Activated CD4-positive, CD25-positive, alpha-beta regulatory T cell treated with anti-CD3 and anti-CD28 coated beads, Interleukin-2, amount 50 U/mL, for 16 hours (primary cell): ENCODE measurements at regions not wholly inside any gene's neighbourhood (a gene's known extent, or its start where the extent isn't known, plus 50 kb on each side); places are given as distances from the start of the nearest gene placed in this dataset.

ENCODE experiments used
- DNase-seq: peaks from one replicate; pipeline ENCODE4 v3.0.0-alpha.2; 2020; ENCODE audit warnings: low read depth, low spot score

GRCh38 chr5:174410716-174411478 lies 313.5 kb upstream of the MSX2 start:
- DNase-seq = no peak

- DNase-seq = no peak
Measured at GRCh38 chr5:174411479-174411819, 312.9 kb upstream of the MSX2 start.

GRCh38 chr5:174412374-174412773 lies 312.0 kb upstream of the MSX2 start:
- no peak for DNase-seq

- DNase-seq = no peak
Measured at GRCh38 chr5:174412941-174413340, 311.4 kb upstream of the MSX2 start.

- no peak for DNase-seq
Measured at GRCh38 chr5:174413567-174414314, 310.6 kb upstream of the MSX2 start.

GRCh38 chr5:174414315-174414710 lies 310.1 kb upstream of the MSX2 start:
- DNase-seq = no peak

- no peak for DNase-seq
Measured at GRCh38 chr5:174418809-174419539, 305.4 kb upstream of the MSX2 start.

- peak; percentile 30 for DNase-seq
Measured at GRCh38 chr5:174419540-174420132, 304.7 kb upstream of the MSX2 start.

- DNase-seq = no peak
Measured at GRCh38 chr5:174420651-174421407, 303.6 kb upstream of the MSX2 start.

GRCh38 chr5:174421408-174421805 lies 303.0 kb upstream of the MSX2 start:
- DNase-seq = no peak

- no peak for DNase-seq
Measured at GRCh38 chr5:174423558-174423957, 300.8 kb upstream of the MSX2 start.

GRCh38 chr5:174424219-174425053 lies 299.9 kb upstream of the MSX2 start:
- no peak for DNase-seq

GRCh38 chr5:174425271-174425963 lies 299.0 kb upstream of the MSX2 start:
- DNase-seq = no peak

- DNase-seq = no peak
Measured at GRCh38 chr5:174425964-174426290, 298.5 kb upstream of the MSX2 start.

- no peak for DNase-seq
Measured at GRCh38 chr5:174426388-174426787, 298.0 kb upstream of the MSX2 start.

GRCh38 chr5:174426851-174427250 lies 297.5 kb upstream of the MSX2 start:
- no peak for DNase-seq

- no peak for DNase-seq
Measured at GRCh38 chr5:174427304-174427703, 297.1 kb upstream of the MSX2 start.

GRCh38 chr5:174428895-174429294 lies 295.5 kb upstream of the MSX2 start:
- no peak for DNase-seq

GRCh38 chr5:174430940-174431339 lies 293.4 kb upstream of the MSX2 start:
- DNase-seq = no peak

GRCh38 chr5:174431504-174431903 lies 292.9 kb upstream of the MSX2 start:
- DNase-seq = no peak
